ENCODE measurements at regions not wholly inside any gene's neighbourhood (a gene's known extent, or its start where the extent isn't known, plus 50 kb on each side); places are given as distances from the start of the nearest gene placed in this dataset.

DNA sequence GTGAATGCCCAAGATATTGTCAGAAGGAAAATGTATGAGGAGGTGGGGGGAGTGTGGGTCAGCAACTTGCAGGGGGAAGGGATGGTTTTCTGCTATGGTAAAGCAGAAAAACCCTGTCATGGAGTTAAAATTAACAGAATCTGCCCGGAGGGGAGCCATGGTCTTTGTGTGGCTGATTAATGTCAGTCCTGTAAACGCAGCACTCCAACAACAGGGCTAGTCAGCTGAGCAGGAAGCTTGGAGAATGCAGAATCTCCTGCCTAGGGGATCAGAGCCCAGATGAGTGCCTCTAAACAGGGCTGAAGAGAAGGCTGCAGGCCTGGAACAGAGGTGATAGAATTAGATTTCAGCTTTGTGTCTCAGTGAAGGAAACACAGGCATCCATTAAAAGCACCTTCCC lies 140.9 kb upstream of the MTNR1B start:
- no peak for DNase-seq
- Mint-ChIP-seq H3K27ac (no peak overlapping the region), H3K4me1 (ENCODE audit: low read depth) (no peaks in the 10 kb centered on the region), H3K4me3 (no peak overlapping the region), H3K27me3 (peaks cover 3% of the 10 kb centered on the region), H3K36me3 (ENCODE audit: low read depth) (no peaks in the 10 kb centered on the region), H3K9me3 (no peaks in the 10 kb centered on the region)

DNA sequence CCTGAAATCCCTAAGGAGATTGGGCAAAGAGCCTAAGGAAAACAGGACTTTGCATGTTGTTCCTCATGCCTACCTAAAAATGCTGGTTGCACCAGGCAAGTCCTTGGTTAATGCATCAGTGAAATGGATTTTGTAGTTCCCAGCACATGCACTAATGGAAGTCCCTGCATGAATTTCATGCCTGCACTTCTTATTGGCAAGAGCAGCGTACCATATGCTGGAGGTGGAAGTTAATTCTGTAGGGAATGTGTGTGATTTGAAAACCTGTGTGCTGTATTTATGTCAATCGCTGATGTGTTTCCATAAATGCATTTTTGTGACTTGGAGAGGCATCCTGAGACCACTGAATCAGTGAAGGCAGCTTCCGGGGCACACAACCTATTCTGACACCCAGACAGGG lies 140.3 kb upstream of the MTNR1B start:
- peaks cover 3% of the 10 kb centered on the region for H3K27me3 Mint-ChIP-seq
- H3K4me3 Mint-ChIP-seq: no peak overlapping the region
- no peak for DNase-seq
- no peaks in the 10 kb centered on the region for H3K36me3 Mint-ChIP-seq (ENCODE audit: low read depth)
- no peaks in the 10 kb centered on the region for H3K9me3 Mint-ChIP-seq
- no peak overlapping the region for H3K27ac Mint-ChIP-seq
- H3K4me1 Mint-ChIP-seq (ENCODE audit: low read depth): no peaks in the 10 kb centered on the region

- Mint-ChIP-seq H3K4me3 (no peak overlapping the region), H3K9me3 (no peaks in the 10 kb centered on the region), H3K27me3 (peaks cover 3% of the 10 kb centered on the region), H3K27ac (no peak overlapping the region), H3K4me1 (ENCODE audit: low read depth) (no peaks in the 10 kb centered on the region), H3K36me3 (ENCODE audit: low read depth) (no peaks in the 10 kb centered on the region)
- no peak for DNase-seq
Measured at GRCh38 chr11:92829671-92830070, 139.8 kb upstream of the MTNR1B start.

DNA sequence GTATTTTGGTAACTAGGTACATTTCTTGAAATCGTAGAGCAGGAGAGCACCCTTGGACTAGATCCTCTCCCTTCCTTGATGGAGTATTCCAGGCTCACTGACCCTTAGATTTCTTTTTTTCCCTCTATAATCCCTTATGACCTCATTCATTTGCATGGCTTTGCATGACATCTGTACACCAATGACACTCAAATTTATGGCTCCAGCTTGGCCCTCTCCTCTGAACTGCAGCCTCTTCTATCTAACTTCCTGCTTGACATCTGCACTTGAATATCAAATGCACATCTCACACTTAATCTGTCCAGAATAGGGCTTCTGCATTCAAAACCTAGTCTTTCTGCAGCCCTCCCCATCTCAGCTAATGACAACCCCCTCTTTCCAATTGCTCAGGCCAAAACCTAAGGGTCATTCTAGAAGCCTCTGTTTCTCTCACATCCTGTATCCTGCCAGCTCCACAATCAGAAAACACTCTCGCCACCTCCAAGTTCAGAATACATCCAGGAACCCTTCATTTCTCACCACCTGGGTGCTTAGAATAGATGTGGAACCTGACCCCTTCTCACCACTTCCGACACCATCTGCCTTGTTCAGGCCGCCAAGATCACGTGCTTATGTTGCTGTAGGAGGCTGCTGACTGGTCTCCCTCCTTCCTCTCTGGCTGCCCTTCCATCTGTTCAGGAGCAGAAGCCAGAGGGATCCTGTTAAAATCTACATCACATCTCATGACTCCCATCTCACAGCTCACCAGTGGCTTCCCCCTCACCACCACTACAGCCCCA lies 138.9 kb upstream of the MTNR1B start:
- Mint-ChIP-seq H3K36me3 (ENCODE audit: low read depth) (no peaks in the 10 kb centered on the region), H3K4me1 (ENCODE audit: low read depth) (no peaks in the 10 kb centered on the region), H3K27ac (no peak overlapping the region), H3K4me3 (no peak overlapping the region), H3K27me3 (peaks cover 3% of the 10 kb centered on the region), H3K9me3 (no peaks in the 10 kb centered on the region)
- no peak for DNase-seq

DNA sequence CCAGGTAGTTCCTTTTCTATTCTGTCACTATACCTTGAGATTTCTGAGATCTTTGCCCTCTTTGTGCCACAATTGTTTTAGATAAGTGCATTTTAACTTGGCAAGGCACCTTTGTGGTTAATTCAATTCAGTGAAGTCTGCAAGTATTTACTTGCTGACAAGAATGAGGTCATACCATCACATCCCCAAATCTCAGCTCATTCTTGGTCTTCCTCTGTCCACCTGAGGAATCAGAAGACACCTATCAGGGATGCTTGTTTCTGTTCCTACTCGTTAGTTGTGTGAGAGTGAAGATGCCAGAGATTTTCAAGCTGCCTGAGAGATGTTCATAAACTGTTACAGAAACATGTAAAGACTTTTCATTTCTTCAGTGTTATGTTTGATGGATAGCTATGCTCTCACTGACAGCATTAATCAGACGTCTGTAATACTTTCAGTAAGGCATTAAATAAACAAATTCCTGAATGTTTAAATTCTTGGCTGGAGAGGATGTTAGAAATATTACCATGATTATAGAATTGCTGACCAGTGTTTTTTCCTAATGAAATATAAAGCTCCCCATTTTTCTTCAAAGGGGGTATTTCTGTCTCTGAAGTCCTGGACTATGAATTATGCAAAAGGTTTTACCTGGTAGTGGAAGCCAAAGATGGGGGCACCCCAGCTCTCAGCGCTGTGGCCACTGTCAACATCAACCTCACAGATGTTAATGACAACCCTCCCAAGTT lies 135.0 kb upstream of the MTNR1B start:
- peaks cover 3% of the 10 kb centered on the region for H3K27me3 Mint-ChIP-seq
- no peaks in the 10 kb centered on the region for H3K36me3 Mint-ChIP-seq (ENCODE audit: low read depth)
- H3K27ac Mint-ChIP-seq: no peak overlapping the region
- no peaks in the 10 kb centered on the region for H3K4me1 Mint-ChIP-seq (ENCODE audit: low read depth)
- no peaks in the 10 kb centered on the region for H3K9me3 Mint-ChIP-seq
- H3K4me3 Mint-ChIP-seq: no peak overlapping the region
- DNase-seq: no peak

- Mint-ChIP-seq H3K27me3 (no peaks in the 10 kb centered on the region), H3K27ac (no peak overlapping the region), H3K4me3 (no peak overlapping the region), H3K36me3 (ENCODE audit: low read depth) (no peaks in the 10 kb centered on the region), H3K4me1 (ENCODE audit: low read depth) (no peaks in the 10 kb centered on the region), H3K9me3 (no peaks in the 10 kb centered on the region)
- DNase-seq: no peak
Measured at GRCh38 chr11:92837595-92837994, 131.9 kb upstream of the MTNR1B start.

DNA sequence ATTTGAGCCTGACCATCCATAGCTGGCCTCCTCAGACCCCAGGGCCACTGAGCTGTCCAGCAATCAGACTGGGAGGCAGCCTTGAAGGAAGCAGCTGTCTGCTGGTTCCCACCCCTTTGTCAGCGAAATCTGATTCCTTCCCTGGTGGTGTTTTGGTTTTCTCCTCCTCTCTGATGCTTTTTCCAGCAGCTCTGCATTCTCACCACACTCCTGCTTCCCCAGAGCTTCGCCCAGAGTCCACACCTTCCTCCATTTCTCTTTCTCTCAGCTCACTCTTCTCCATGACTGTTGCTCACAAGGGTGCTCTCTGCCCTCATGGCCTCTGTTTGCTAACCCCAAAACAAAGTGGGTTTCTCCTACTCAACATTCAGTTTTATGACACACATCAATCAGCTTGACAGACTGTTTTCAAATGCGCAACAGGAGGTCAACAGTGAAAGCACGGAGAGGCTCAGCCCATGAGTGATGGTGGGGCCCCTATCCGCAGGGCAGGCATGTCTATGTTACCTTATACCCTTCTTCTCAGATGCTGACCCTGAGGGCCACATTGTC lies 130.6 kb upstream of the MTNR1B start:
- Mint-ChIP-seq H3K9me3 (no peaks in the 10 kb centered on the region), H3K27me3 (no peaks in the 10 kb centered on the region), H3K4me3 (no peak overlapping the region), H3K4me1 (ENCODE audit: low read depth) (no peaks in the 10 kb centered on the region), H3K36me3 (ENCODE audit: low read depth) (no peaks in the 10 kb centered on the region), H3K27ac (no peak overlapping the region)
- no peak for DNase-seq

GRCh38 chr11:92839450-92839849 lies 130.0 kb upstream of the MTNR1B start:
- Mint-ChIP-seq H3K4me1 (ENCODE audit: low read depth) (no peaks in the 10 kb centered on the region), H3K4me3 (no peak overlapping the region), H3K27ac (no peak overlapping the region), H3K9me3 (no peaks in the 10 kb centered on the region), H3K36me3 (ENCODE audit: low read depth) (no peaks in the 10 kb centered on the region), H3K27me3 (no peaks in the 10 kb centered on the region)
- no peak for DNase-seq

- Mint-ChIP-seq H3K4me1 (ENCODE audit: low read depth) (no peaks in the 10 kb centered on the region), H3K27ac (no peak overlapping the region), H3K36me3 (ENCODE audit: low read depth) (no peaks in the 10 kb centered on the region), H3K27me3 (no peaks in the 10 kb centered on the region), H3K9me3 (no peaks in the 10 kb centered on the region), H3K4me3 (no peak overlapping the region)
- no peak for DNase-seq
Measured at GRCh38 chr11:92841719-92842118, 127.7 kb upstream of the MTNR1B start.

- Mint-ChIP-seq H3K36me3 (ENCODE audit: low read depth) (no peaks in the 10 kb centered on the region), H3K9me3 (no peaks in the 10 kb centered on the region), H3K27me3 (no peaks in the 10 kb centered on the region), H3K4me1 (ENCODE audit: low read depth) (no peaks in the 10 kb centered on the region), H3K27ac (no peak overlapping the region), H3K4me3 (no peak overlapping the region)
- no peak for DNase-seq
Measured at GRCh38 chr11:92843455-92843854, 126.0 kb upstream of the MTNR1B start.

- no peak for DNase-seq
- H3K27ac Mint-ChIP-seq: no peak overlapping the region
- H3K27me3 Mint-ChIP-seq: no peaks in the 10 kb centered on the region
- H3K4me3 Mint-ChIP-seq: no peak overlapping the region
- no peaks in the 10 kb centered on the region for H3K4me1 Mint-ChIP-seq (ENCODE audit: low read depth)
- no peaks in the 10 kb centered on the region for H3K36me3 Mint-ChIP-seq (ENCODE audit: low read depth)
- H3K9me3 Mint-ChIP-seq: no peaks in the 10 kb centered on the region
Measured at GRCh38 chr11:92844197-92844596, 125.3 kb upstream of the MTNR1B start.

GRCh38 chr11:92845390-92845789 lies 124.1 kb upstream of the MTNR1B start:
- Mint-ChIP-seq H3K36me3 (ENCODE audit: low read depth) (no peaks in the 10 kb centered on the region), H3K9me3 (no peaks in the 10 kb centered on the region), H3K4me1 (ENCODE audit: low read depth) (no peaks in the 10 kb centered on the region), H3K27ac (no peak overlapping the region), H3K27me3 (no peaks in the 10 kb centered on the region), H3K4me3 (no peak overlapping the region)
- DNase-seq: no peak

GRCh38 chr11:92845805-92846204 lies 123.6 kb upstream of the MTNR1B start:
- Mint-ChIP-seq H3K36me3 (ENCODE audit: low read depth) (no peaks in the 10 kb centered on the region), H3K9me3 (no peaks in the 10 kb centered on the region), H3K4me3 (no peak overlapping the region), H3K27me3 (no peaks in the 10 kb centered on the region), H3K27ac (no peak overlapping the region), H3K4me1 (ENCODE audit: low read depth) (no peaks in the 10 kb centered on the region)
- no peak for DNase-seq

- Mint-ChIP-seq H3K27ac (no peak overlapping the region), H3K36me3 (ENCODE audit: low read depth) (no peaks in the 10 kb centered on the region), H3K9me3 (no peaks in the 10 kb centered on the region), H3K4me1 (ENCODE audit: low read depth) (no peaks in the 10 kb centered on the region), H3K4me3 (no peak overlapping the region), H3K27me3 (no peaks in the 10 kb centered on the region)
- DNase-seq: no peak
Measured at GRCh38 chr11:92846491-92847125, 122.8 kb upstream of the MTNR1B start.

DNA sequence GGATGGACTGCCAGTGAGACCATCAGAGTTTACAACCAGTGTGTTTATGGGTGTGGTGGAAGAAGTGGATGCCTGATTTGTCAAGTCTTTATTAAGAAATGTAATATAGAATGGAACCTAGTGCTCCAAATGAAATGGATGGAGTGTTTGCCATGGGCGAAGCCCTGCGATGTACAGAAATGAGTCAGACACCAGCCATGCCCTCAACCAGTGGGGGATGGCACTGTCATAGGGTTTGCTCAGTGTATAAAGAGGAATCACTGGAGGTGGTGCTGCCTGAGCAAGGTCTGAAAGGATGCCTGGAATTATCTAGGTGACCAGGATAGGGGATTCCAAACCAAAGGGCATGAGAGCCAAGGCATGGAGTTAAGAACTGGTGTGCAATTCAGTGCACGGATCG lies 120.9 kb upstream of the MTNR1B start:
- Mint-ChIP-seq H3K27me3 (no peaks in the 10 kb centered on the region), H3K36me3 (ENCODE audit: low read depth) (no peaks in the 10 kb centered on the region), H3K27ac (no peak overlapping the region), H3K9me3 (no peaks in the 10 kb centered on the region), H3K4me1 (ENCODE audit: low read depth) (no peaks in the 10 kb centered on the region), H3K4me3 (no peak overlapping the region)
- DNase-seq: no peak
